D721Med (cell line): ENCODE measurements at regions not wholly inside any gene's neighbourhood (a gene's known extent, or its start where the extent isn't known, plus 50 kb on each side); places are given as distances from the start of the nearest gene placed in this dataset.
"Not testable (repeated sequence)": the region's sequence is repeated elsewhere in the genome, so short reads cannot be mapped to it uniquely, and the experiment has no call there.

ENCODE experiments used
- DNase-seq: peaks from one replicate; pipeline ENCODE4 v3.0.0; 2011; ENCODE audit warnings: low spot score; ENCODE audit not compliant: insufficient read length
- FAIRE-seq: peaks from 2 replicates; lab custom pipeline; 2011; peaks lifted over from hg19 to GRCh38; lab: Jason Lieb, UNC
- TF ChIP-seq, protein P1 (sequence below): IDR thresholded peaks from 2 replicates; pipeline ENCODE4 v1.5.1; 2012; ENCODE audit warnings: mild to moderate bottlenecking, control low read depth; ENCODE audit not compliant: insufficient read depth; ENCODE audit errors: missing control alignments

GRCh38 chr5:160497878-160498277 is 76.2 kb downstream of the PTTG1 start:
- TF ChIP-seq, protein P1, sequence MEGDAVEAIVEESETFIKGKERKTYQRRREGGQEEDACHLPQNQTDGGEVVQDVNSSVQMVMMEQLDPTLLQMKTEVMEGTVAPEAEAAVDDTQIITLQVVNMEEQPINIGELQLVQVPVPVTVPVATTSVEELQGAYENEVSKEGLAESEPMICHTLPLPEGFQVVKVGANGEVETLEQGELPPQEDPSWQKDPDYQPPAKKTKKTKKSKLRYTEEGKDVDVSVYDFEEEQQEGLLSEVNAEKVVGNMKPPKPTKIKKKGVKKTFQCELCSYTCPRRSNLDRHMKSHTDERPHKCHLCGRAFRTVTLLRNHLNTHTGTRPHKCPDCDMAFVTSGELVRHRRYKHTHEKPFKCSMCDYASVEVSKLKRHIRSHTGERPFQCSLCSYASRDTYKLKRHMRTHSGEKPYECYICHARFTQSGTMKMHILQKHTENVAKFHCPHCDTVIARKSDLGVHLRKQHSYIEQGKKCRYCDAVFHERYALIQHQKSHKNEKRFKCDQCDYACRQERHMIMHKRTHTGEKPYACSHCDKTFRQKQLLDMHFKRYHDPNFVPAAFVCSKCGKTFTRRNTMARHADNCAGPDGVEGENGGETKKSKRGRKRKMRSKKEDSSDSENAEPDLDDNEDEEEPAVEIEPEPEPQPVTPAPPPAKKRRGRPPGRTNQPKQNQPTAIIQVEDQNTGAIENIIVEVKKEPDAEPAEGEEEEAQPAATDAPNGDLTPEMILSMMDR = no peak
- FAIRE-seq (no peak), DNase-seq (no peak)

GRCh38 chr5:160498441-160499043 is 76.9 kb downstream of the PTTG1 start:
- not testable (repeated sequence) for DNase-seq, FAIRE-seq

GRCh38 chr5:160500786-160501779 is 79.4 kb downstream of the PTTG1 start:
- DNase-seq (no peak), FAIRE-seq (no peak)
- TF ChIP-seq, protein P1 = no peak

DNA sequence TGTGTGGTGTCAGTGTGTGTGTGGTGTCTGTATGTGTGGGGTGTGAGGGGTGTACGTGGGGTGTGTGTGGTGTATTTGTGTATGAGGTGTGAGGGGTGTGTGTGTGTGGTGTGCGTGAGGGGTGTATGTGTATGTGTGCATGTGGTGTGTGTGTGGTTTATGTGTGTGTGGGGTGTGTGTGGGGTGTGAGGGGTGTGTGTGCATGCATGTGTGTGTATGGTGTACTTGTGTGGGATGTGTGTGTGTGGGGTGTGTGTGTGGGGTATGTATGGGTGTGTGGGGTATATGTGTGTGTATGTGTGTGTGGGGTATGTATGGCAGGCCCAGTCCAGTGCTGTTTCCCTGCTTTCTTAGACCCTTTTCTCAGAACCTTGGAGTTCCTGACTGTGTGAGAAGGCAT is 83.3 kb downstream of the PTTG1 start:
- FAIRE-seq (no peak), DNase-seq (no peak)
- TF ChIP-seq, protein P1 = no peak

- DNase-seq (no peak), FAIRE-seq (no peak)
- TF ChIP-seq, protein P1 = no peak
These were observed 84.7 kb downstream of the PTTG1 start for GRCh38 chr5:160506006-160507004.

- FAIRE-seq = no peak
- DNase-seq = no peak
- TF ChIP-seq, protein P1 = no peak
These were observed 85.6 kb downstream of the PTTG1 start for GRCh38 chr5:160507221-160507721.
